ENCODE measurements at regions not wholly inside any gene's neighbourhood (a gene's known extent, or its start where the extent isn't known, plus 50 kb on each side); places are given as distances from the start of the nearest gene placed in this dataset.

GRCh38 chrX:143306991-143307937, 210.0 kb downstream of the SPANXN3 start:
- no peak overlapping the region for H3K4me3 ChIP-seq (replicated peaks; ENCODE audit: low read depth, low read length)
- no peaks in the 10 kb centered on the region for H3K27me3 ChIP-seq (replicated peaks; ENCODE audit: control insufficient read depth, insufficient read depth, low read length)
- no peak for TF ChIP-seq CTCF (IDR thresholded peaks at IDR 0.05; ENCODE audit: insufficient read depth, low read length, poor library complexity, severe bottlenecking)
- no peak for DNase-seq (ENCODE audit: extremely low read depth, insufficient read length)
- no peaks in the 10 kb centered on the region for H3K36me3 ChIP-seq (ENCODE audit: control insufficient read depth, insufficient read depth, low read length)

- DNase-seq (ENCODE audit: extremely low read depth, insufficient read length) = no peak
- Histone ChIP-seq H3K27me3 (replicated peaks; ENCODE audit: control insufficient read depth, insufficient read depth, low read length) (no peaks in the 10 kb centered on the region), H3K36me3 (ENCODE audit: control insufficient read depth, insufficient read depth, low read length) (no peaks in the 10 kb centered on the region), H3K4me3 (replicated peaks; ENCODE audit: low read depth, low read length) (no peak overlapping the region)
- TF ChIP-seq CTCF (IDR thresholded peaks at IDR 0.05; ENCODE audit: insufficient read depth, low read length, poor library complexity, severe bottlenecking) = no peak
Observed at GRCh38 chrX:143304518-143304917, 212.8 kb downstream of the SPANXN3 start.

- no peak for TF ChIP-seq CTCF (IDR thresholded peaks at IDR 0.05; ENCODE audit: insufficient read depth, low read length, poor library complexity, severe bottlenecking)
- Histone ChIP-seq H3K36me3 (ENCODE audit: control insufficient read depth, insufficient read depth, low read length) (no peaks in the 10 kb centered on the region), H3K4me3 (replicated peaks; ENCODE audit: low read depth, low read length) (no peak overlapping the region), H3K27me3 (replicated peaks; ENCODE audit: control insufficient read depth, insufficient read depth, low read length) (no peaks in the 10 kb centered on the region)
- no peak for DNase-seq (ENCODE audit: extremely low read depth, insufficient read length)
Observed at GRCh38 chrX:143304025-143304424, 213.2 kb downstream of the SPANXN3 start.

- no peak for TF ChIP-seq CTCF (IDR thresholded peaks at IDR 0.05; ENCODE audit: insufficient read depth, low read length, poor library complexity, severe bottlenecking)
- DNase-seq (ENCODE audit: extremely low read depth, insufficient read length) = no peak
Observed at GRCh38 chrX:143298663-143299241, 218.5 kb downstream of the SPANXN3 start.

GRCh38 chrX:143296521-143296920, 220.8 kb downstream of the SPANXN3 start:
- no peak for TF ChIP-seq CTCF (IDR thresholded peaks at IDR 0.05; ENCODE audit: insufficient read depth, low read length, poor library complexity, severe bottlenecking)
- no peaks in the 10 kb centered on the region for H3K27me3 ChIP-seq (replicated peaks; ENCODE audit: control insufficient read depth, insufficient read depth, low read length)
- H3K4me3 ChIP-seq (replicated peaks; ENCODE audit: low read depth, low read length) = no peak overlapping the region
- DNase-seq (ENCODE audit: extremely low read depth, insufficient read length) = no peak
- no peaks in the 10 kb centered on the region for H3K36me3 ChIP-seq (ENCODE audit: control insufficient read depth, insufficient read depth, low read length)

More at GRCh38 chrX:143298663-143299241, 218.5 kb downstream of the SPANXN3 start:
- no peak overlapping the region for H3K4me3 ChIP-seq (replicated peaks; ENCODE audit: low read depth, low read length)
- no peaks in the 10 kb centered on the region for H3K27me3 ChIP-seq (replicated peaks; ENCODE audit: control insufficient read depth, insufficient read depth, low read length)
- H3K36me3 ChIP-seq (ENCODE audit: control insufficient read depth, insufficient read depth, low read length) = no peaks in the 10 kb centered on the region
